Panc1 (cell line): ENCODE measurements at regions not wholly inside any gene's neighbourhood (a gene's known extent, or its start where the extent isn't known, plus 50 kb on each side); places are given as distances from the start of the nearest gene placed in this dataset.

ENCODE experiments used
- ATAC-seq: fragments of 200-7000 bp; cut with Tn5 transposase; 2 replicates; pipeline ENCODE4 v1.9.1; 2020; ENCODE audit warnings: mild to moderate bottlenecking, moderate library complexity
- BruUV-seq: library from RNA; stranded (reverse); fragments of 400-500 nt; replicated peaks from 2 replicates; lab custom pipeline; 2021; lab: Mats Ljungman, UMichigan
- CTCF ChIA-PET: fragments of 300-600 bp; sonication (Branson Sonifier 250); formaldehyde crosslinking; loops from one replicate; lab custom pipeline; 2022; ENCODE audit warnings: antibody characterized with exemption; lab: Charles Lee
- POLR2A ChIA-PET: fragments of 300-600 bp; sonication (Branson Sonifier 250); formaldehyde crosslinking; loops from one replicate; lab custom pipeline; 2022; ENCODE audit warnings: antibody characterized with exemption; lab: Charles Lee
- DNase-seq: peaks from one replicate; pipeline ENCODE4 v3.0.0-alpha.2; 2010; ENCODE audit warnings: low read depth, low spot score
- H3K27ac ChIP-seq: 2 replicates; pipeline ENCODE4 v1.5.1; 2011; ENCODE audit warnings: mild to moderate bottlenecking, low read length, inconsistent platforms
- H3K27me3 ChIP-seq: fragments of 200-500 bp; sonication (Bioruptor generic); 2 replicates; pipeline ENCODE4 v1.6.0; 2014; ENCODE audit warnings: low read length, inconsistent platforms; ENCODE audit not compliant: control insufficient read depth, insufficient read depth
- H3K36me3 ChIP-seq: fragments of 200-500 bp; sonication (Bioruptor generic); 2 replicates; pipeline ENCODE4 v1.5.1; 2014; ENCODE audit warnings: inconsistent platforms, mild to moderate bottlenecking, low read length, moderate library complexity; ENCODE audit not compliant: control insufficient read depth, insufficient read depth
- H3K4me1 ChIP-seq: 2 replicates; pipeline ENCODE4 v1.5.1; 2011; ENCODE audit warnings: inconsistent platforms, mild to moderate bottlenecking, low read length, moderate library complexity; ENCODE audit not compliant: control insufficient read depth, insufficient read depth
- H3K4me3 ChIP-seq, 2 experiments: 2 replicates each; pipeline ENCODE4 v1.5.1; 2011 to 2012; ENCODE audit warnings: low read depth in 2 of 2, low read length in 2 of 2, mild to moderate bottlenecking in 2 of 2, inconsistent platforms in 1 of 2, moderate library complexity in 1 of 2
- H3K9me3 ChIP-seq: fragments of 200-500 bp; sonication (Bioruptor generic); 2 replicates; pipeline ENCODE4 v1.5.1; 2014; ENCODE audit warnings: low read depth, mild to moderate bottlenecking, inconsistent platforms, low read length, moderate library complexity; ENCODE audit not compliant: control insufficient read depth, insufficient read depth
- POLR2AphosphoS5 ChIP-seq: IDR thresholded peaks from 2 replicates; pipeline ENCODE4 v1.6.1; 2012; ENCODE audit warnings: mild to moderate bottlenecking, low read depth, low read length, moderate library complexity
- SIN3A ChIP-seq: IDR thresholded peaks from 2 replicates; pipeline ENCODE4 v1.6.1; 2012; ENCODE audit warnings: low read depth, mild to moderate bottlenecking, low read length, moderate library complexity, borderline replicate concordance; ENCODE audit not compliant: insufficient read depth
- TCF7L2 ChIP-seq: IDR thresholded peaks from 2 replicates; pipeline ENCODE4 v1.6.1; 2011; ENCODE audit warnings: mild to moderate bottlenecking, low read depth, low read length, inconsistent platforms
- in situ Hi-C: cut with HindIII; loops from 2 replicates; pipeline ENCODE4 v1.10.0; 2016; ENCODE audit warnings: low sequenced_read_pairs, low pct_unique_long_range_greater_than_20kb
- intact Hi-C: fragments of 100-400 bp; cut with micrococcal nuclease; formaldehyde crosslinking; loops from one replicate; pipeline ENCODE4 v1.10.0; 2022; ENCODE audit not compliant: unreplicated experiment
- TF ChIP-seq, protein P1 (sequence below): fragments of 450-650 bp; IDR thresholded peaks from 2 replicates; pipeline ENCODE4 v1.5.1; 2017; ENCODE audit warnings: mild to moderate bottlenecking
- TF ChIP-seq, protein P2 (sequence below), 2 experiments: IDR thresholded peaks; 2 replicates each; pipeline ENCODE4 v1.6.1; 2011 to 2012; ENCODE audit warnings: low read depth in 2 of 2, control low read depth in 1 of 2, low read length in 1 of 2, mild to moderate bottlenecking in 1 of 2, moderate library complexity in 1 of 2; ENCODE audit not compliant: insufficient read depth in 1 of 2

DNA sequence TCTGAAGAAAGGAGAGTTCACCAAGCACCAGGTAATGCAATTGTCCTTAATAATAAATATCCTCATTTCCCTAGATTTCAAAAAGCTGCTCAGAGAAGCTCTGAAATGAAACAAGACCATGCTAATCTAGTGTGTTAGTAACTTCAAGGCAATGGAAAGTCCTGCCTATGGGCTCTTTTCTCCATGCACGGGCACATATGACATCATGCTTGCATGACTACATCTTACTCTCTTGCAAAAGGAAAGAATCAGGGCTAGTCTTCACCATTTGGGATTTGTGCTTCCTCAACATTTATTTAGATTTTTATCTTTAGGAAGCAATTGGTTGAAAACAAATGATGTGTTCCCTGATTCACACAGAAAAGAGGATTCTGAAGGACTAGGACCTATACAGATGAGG, 204.0 kb upstream of the POU3F3 start:
- no TSS peak for BruUV-seq
- H3K4me1 ChIP-seq: no peaks in the 10 kb centered on the region
- DNase-seq (no peak), ATAC-seq (no peak)
- ChIA-PET POLR2A (no interaction called here), CTCF (no interaction called here)
- no peak overlapping the region for H3K4me3 ChIP-seq
- no peak overlapping the region for H3K27ac ChIP-seq
- in situ Hi-C loops: no loop called here
- H3K36me3 ChIP-seq: no peaks in the 10 kb centered on the region
- 0 out of 2 replicates have a peak, but pooled peaks cover 2% of the 10 kb centered on the region for H3K27me3 ChIP-seq
- intact Hi-C loops: no loop called here
- TF ChIP-seq TCF7L2 (no peak), SIN3A (no peak), POLR2AphosphoS5 (no peak)
- TF ChIP-seq, protein P1, sequence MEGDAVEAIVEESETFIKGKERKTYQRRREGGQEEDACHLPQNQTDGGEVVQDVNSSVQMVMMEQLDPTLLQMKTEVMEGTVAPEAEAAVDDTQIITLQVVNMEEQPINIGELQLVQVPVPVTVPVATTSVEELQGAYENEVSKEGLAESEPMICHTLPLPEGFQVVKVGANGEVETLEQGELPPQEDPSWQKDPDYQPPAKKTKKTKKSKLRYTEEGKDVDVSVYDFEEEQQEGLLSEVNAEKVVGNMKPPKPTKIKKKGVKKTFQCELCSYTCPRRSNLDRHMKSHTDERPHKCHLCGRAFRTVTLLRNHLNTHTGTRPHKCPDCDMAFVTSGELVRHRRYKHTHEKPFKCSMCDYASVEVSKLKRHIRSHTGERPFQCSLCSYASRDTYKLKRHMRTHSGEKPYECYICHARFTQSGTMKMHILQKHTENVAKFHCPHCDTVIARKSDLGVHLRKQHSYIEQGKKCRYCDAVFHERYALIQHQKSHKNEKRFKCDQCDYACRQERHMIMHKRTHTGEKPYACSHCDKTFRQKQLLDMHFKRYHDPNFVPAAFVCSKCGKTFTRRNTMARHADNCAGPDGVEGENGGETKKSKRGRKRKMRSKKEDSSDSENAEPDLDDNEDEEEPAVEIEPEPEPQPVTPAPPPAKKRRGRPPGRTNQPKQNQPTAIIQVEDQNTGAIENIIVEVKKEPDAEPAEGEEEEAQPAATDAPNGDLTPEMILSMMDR: no peak
- H3K9me3 ChIP-seq: no peaks in the 10 kb centered on the region

GRCh38 chr2:104650405-104650996, 203.4 kb upstream of the POU3F3 start:
- in situ Hi-C loops (no loop called here), intact Hi-C loops (no loop called here)
- no peaks in the 10 kb centered on the region for H3K9me3 ChIP-seq
- TF ChIP-seq TCF7L2 (no peak), SIN3A (no peak), POLR2AphosphoS5 (no peak)
- TF ChIP-seq, protein P1: no peak
- TF ChIP-seq, protein P2, sequence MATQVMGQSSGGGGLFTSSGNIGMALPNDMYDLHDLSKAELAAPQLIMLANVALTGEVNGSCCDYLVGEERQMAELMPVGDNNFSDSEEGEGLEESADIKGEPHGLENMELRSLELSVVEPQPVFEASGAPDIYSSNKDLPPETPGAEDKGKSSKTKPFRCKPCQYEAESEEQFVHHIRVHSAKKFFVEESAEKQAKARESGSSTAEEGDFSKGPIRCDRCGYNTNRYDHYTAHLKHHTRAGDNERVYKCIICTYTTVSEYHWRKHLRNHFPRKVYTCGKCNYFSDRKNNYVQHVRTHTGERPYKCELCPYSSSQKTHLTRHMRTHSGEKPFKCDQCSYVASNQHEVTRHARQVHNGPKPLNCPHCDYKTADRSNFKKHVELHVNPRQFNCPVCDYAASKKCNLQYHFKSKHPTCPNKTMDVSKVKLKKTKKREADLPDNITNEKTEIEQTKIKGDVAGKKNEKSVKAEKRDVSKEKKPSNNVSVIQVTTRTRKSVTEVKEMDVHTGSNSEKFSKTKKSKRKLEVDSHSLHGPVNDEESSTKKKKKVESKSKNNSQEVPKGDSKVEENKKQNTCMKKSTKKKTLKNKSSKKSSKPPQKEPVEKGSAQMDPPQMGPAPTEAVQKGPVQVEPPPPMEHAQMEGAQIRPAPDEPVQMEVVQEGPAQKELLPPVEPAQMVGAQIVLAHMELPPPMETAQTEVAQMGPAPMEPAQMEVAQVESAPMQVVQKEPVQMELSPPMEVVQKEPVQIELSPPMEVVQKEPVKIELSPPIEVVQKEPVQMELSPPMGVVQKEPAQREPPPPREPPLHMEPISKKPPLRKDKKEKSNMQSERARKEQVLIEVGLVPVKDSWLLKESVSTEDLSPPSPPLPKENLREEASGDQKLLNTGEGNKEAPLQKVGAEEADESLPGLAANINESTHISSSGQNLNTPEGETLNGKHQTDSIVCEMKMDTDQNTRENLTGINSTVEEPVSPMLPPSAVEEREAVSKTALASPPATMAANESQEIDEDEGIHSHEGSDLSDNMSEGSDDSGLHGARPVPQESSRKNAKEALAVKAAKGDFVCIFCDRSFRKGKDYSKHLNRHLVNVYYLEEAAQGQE (IDR thresholded peaks at IDR 0.05; ENCODE audit: insufficient read depth in 1 of 2, low read depth in 2 of 2, low read length in 1 of 2): no peak
- H3K27me3 ChIP-seq: 0 out of 2 replicates have a peak, but pooled peaks cover 2% of the 10 kb centered on the region
- no peak overlapping the region for H3K4me3 ChIP-seq
- ChIA-PET CTCF (no interaction called here), POLR2A (no interaction called here)
- H3K27ac ChIP-seq: no peak overlapping the region
- no peaks in the 10 kb centered on the region for H3K36me3 ChIP-seq
- no peaks in the 10 kb centered on the region for H3K4me1 ChIP-seq
- ATAC-seq (no peak), DNase-seq (no peak)
- BruUV-seq: no TSS peak
